NCI-H1436 treated with DMSO at 0.1 percent for 48 hours (cell line): ENCODE measurements at regions not wholly inside any gene's neighbourhood (a gene's known extent, or its start where the extent isn't known, plus 50 kb on each side); places are given as distances from the start of the nearest gene placed in this dataset.

Source experiments
- DNase-seq: peaks from one replicate; lab custom pipeline; 2025; lab: John Stamatoyannopoulos, UW

GRCh38 chr5:135235551-135236227, 163.3 kb downstream of the MACROH2A1 start:
- no peak for DNase-seq

- no peak for DNase-seq
Measured at GRCh38 chr5:135234666-135235401, 164.2 kb downstream of the MACROH2A1 start.

- DNase-seq = no peak
Measured at GRCh38 chr5:135234242-135234641, 164.8 kb downstream of the MACROH2A1 start.

- DNase-seq = no peak
Measured at GRCh38 chr5:135233477-135233876, 165.6 kb downstream of the MACROH2A1 start.

- no peak for DNase-seq
Measured at GRCh38 chr5:135232958-135233357, 166.1 kb downstream of the MACROH2A1 start.

GRCh38 chr5:135231289-135231688, 167.7 kb downstream of the MACROH2A1 start:
- DNase-seq = no peak

GRCh38 chr5:135230251-135230925, 168.6 kb downstream of the MACROH2A1 start:
- DNase-seq = no peak

GRCh38 chr5:135229679-135230132, 169.3 kb downstream of the MACROH2A1 start:
- no peak for DNase-seq

- no peak for DNase-seq
Measured at GRCh38 chr5:135229122-135229521, 169.9 kb downstream of the MACROH2A1 start.

- DNase-seq = no peak
Measured at GRCh38 chr5:135228222-135228621, 170.8 kb downstream of the MACROH2A1 start.

- no peak for DNase-seq
Measured at GRCh38 chr5:135227064-135228022, 171.7 kb downstream of the MACROH2A1 start.

- no peak for DNase-seq
Measured at GRCh38 chr5:135225856-135226560, 173.0 kb downstream of the MACROH2A1 start.

GRCh38 chr5:135223891-135224625, 175.0 kb downstream of the MACROH2A1 start:
- no peak for DNase-seq

GRCh38 chr5:135223404-135223803, 175.6 kb downstream of the MACROH2A1 start:
- no peak for DNase-seq

- DNase-seq = no peak
Measured at GRCh38 chr5:135222771-135223170, 176.3 kb downstream of the MACROH2A1 start.

GRCh38 chr5:135222171-135222681, 176.8 kb downstream of the MACROH2A1 start:
- DNase-seq = no peak

- no peak for DNase-seq
Measured at GRCh38 chr5:135221696-135222095, 177.3 kb downstream of the MACROH2A1 start.

GRCh38 chr5:135221187-135221473, 177.9 kb downstream of the MACROH2A1 start:
- no peak for DNase-seq

GRCh38 chr5:135220394-135221186, 178.4 kb downstream of the MACROH2A1 start:
- no peak for DNase-seq

- no peak for DNase-seq
Measured at GRCh38 chr5:135219868-135220267, 179.2 kb downstream of the MACROH2A1 start.
